ENCODE measurements at regions not wholly inside any gene's neighbourhood (a gene's known extent, or its start where the extent isn't known, plus 50 kb on each side); places are given as distances from the start of the nearest gene placed in this dataset.

DNA sequence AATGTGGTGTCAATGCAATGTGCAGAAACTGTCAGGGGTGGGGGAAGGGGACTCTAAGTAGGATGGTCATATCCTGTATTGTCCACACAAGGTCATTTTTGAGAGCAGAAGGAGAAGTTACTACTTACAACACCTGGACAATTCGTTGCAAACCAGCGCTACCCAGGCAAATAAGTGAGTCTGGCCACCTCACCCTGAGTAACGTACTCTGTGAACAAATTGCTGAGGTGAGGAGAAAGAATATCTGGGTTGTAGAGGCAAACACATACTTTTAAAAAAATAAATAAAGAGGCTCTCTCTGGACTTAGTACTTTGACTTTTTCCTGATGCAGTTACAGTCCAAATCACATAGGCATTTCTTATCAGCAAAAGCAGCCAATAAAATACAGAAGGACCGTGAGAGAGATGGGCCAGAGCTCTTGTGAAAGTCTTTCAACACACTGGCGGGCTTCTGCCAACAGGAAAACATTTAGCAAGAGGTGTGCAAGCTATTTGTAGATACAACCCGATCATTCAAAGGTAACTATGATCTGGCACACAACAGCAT is 268.2 kb upstream of the ID2 start:
- TF ChIP-seq POLR2AphosphoS5 (IDR thresholded peaks at IDR 0.05), result no peak
- no peak for TF ChIP-seq EP300 (IDR thresholded peaks at IDR 0.05; ENCODE audit: low read depth)
- TF ChIP-seq POLR2A (IDR thresholded peaks at IDR 0.05), result no peak
- TF ChIP-seq, protein P1, sequence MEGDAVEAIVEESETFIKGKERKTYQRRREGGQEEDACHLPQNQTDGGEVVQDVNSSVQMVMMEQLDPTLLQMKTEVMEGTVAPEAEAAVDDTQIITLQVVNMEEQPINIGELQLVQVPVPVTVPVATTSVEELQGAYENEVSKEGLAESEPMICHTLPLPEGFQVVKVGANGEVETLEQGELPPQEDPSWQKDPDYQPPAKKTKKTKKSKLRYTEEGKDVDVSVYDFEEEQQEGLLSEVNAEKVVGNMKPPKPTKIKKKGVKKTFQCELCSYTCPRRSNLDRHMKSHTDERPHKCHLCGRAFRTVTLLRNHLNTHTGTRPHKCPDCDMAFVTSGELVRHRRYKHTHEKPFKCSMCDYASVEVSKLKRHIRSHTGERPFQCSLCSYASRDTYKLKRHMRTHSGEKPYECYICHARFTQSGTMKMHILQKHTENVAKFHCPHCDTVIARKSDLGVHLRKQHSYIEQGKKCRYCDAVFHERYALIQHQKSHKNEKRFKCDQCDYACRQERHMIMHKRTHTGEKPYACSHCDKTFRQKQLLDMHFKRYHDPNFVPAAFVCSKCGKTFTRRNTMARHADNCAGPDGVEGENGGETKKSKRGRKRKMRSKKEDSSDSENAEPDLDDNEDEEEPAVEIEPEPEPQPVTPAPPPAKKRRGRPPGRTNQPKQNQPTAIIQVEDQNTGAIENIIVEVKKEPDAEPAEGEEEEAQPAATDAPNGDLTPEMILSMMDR (IDR thresholded peaks at IDR 0.05), result no peak
- H3K4me3 ChIP-seq, result no peak overlapping the region
- peaks cover 0 to 37% (median 17%) of the 10 kb centered on the region in 4 donors for H3K4me1 ChIP-seq
- no peaks in the 10 kb centered on the region for H3K36me3 ChIP-seq
- peak; percentile 60 for DNase-seq
- in situ Hi-C loops (cut with MboI; ENCODE audit: low pct_ligation_motif_present in 1 of 4, low pct_unique_long_range_greater_than_20kb in 1 of 4, low sequenced_read_pairs in 3 of 4) (no loop called here), intact Hi-C loops (cut with DNase I; ENCODE audit: low total_unique reads) (no loop called here)
- H3K27me3 ChIP-seq, result no peaks in the 10 kb centered on the region
- H3K27ac ChIP-seq, result peak overlapping the region; percentile 38 to 63 (median 56)
- no peaks in the 10 kb centered on the region for H3K9me3 ChIP-seq
- 40 to 55% methylated on average over 5 to 6 of the region's 6 CpGs for WGBS, 2 donors (ENCODE audit: low coverage in 1 of 2)

GRCh38 chr2:8414946-8415879 is 266.6 kb upstream of the ID2 start:
- Histone ChIP-seq H3K27ac (no peak overlapping the region), H3K27me3 (no peaks in the 10 kb centered on the region), H3K36me3 (no peaks in the 10 kb centered on the region), H3K4me1 (peaks cover 0 to 27% (median 17%) of the 10 kb centered on the region in 4 donors), H3K4me3 (no peak overlapping the region), H3K9me3 (no peaks in the 10 kb centered on the region)
- intact Hi-C loops (cut with DNase I; ENCODE audit: low total_unique reads) (no loop called here), in situ Hi-C loops (cut with MboI; ENCODE audit: low pct_ligation_motif_present in 1 of 4, low pct_unique_long_range_greater_than_20kb in 1 of 4, low sequenced_read_pairs in 3 of 4) (no loop called here)
- no peak for DNase-seq
- 77 to 82% methylated on average over 10 to 13 of the region's 13 CpGs for WGBS, 2 donors (ENCODE audit: low coverage in 1 of 2)
- no peak for TF ChIP-seq EP300 (IDR thresholded peaks at IDR 0.05; ENCODE audit: low read depth)
- TF ChIP-seq POLR2A (IDR thresholded peaks at IDR 0.05), result no peak
- TF ChIP-seq POLR2AphosphoS5 (IDR thresholded peaks at IDR 0.05), result no peak
- TF ChIP-seq, protein P1 (IDR thresholded peaks at IDR 0.05), result no peak

DNA sequence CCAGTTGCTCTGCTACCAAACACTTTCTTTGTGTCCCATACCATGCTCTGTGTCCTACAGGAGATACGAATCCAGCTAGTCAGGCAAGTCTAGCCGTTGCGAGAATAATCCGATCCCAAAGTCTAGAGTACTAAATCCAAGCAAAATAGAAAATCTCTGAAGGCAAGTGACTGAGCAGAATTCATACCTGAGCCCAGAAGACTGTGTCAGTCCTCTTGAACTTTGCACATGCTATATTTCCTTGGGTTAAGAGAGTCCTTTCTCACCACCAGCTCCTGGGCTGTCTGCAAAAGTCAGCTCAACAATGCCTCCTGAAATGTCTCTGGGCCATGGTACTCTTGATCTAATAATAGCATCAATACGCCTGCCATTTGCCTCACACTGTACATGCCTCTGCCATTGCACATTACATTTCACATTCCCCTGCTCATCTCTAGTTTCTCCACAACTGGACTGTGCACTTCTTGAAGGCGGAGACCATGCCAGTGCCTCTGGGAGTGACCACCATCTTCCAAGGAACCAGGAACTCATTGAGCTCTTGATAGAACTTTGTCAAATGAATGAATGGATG is 265.8 kb upstream of the ID2 start:
- Histone ChIP-seq H3K27ac (no peak overlapping the region), H3K36me3 (no peaks in the 10 kb centered on the region), H3K9me3 (no peaks in the 10 kb centered on the region), H3K4me1 (peaks cover 0 to 27% (median 17%) of the 10 kb centered on the region in 4 donors), H3K4me3 (no peak overlapping the region), H3K27me3 (no peaks in the 10 kb centered on the region)
- intact Hi-C loops (cut with DNase I; ENCODE audit: low total_unique reads), result no loop called here
- 95 to 100% methylated on average over 2 to 6 of the region's 6 CpGs for WGBS, 2 donors (ENCODE audit: low coverage in 1 of 2)
- TF ChIP-seq, protein P1 (IDR thresholded peaks at IDR 0.05), result no peak
- no peak for TF ChIP-seq EP300 (IDR thresholded peaks at IDR 0.05; ENCODE audit: low read depth)
- TF ChIP-seq POLR2AphosphoS5 (IDR thresholded peaks at IDR 0.05), result no peak
- no peak for TF ChIP-seq POLR2A (IDR thresholded peaks at IDR 0.05)
- in situ Hi-C loops (cut with MboI; ENCODE audit: low pct_ligation_motif_present in 1 of 4, low pct_unique_long_range_greater_than_20kb in 1 of 4, low sequenced_read_pairs in 3 of 4), result no loop called here
- DNase-seq, result no peak
